HG03521 (cell line): ENCODE measurements at regions not wholly inside any gene's neighbourhood (a gene's known extent, or its start where the extent isn't known, plus 50 kb on each side); places are given as distances from the start of the nearest gene placed in this dataset.
"Not testable (repeated sequence)": the region's sequence is repeated elsewhere in the genome, so short reads cannot be mapped to it uniquely, and the experiment has no call there.

Source experiments
- ATAC-seq: cut with Tn5 transposase; IDR thresholded peaks from one replicate; pipeline ENCODE4 v1.9.1; 2021; ENCODE audit warnings: mild to moderate bottlenecking, moderate library complexity; ENCODE audit not compliant: unreplicated experiment

DNA sequence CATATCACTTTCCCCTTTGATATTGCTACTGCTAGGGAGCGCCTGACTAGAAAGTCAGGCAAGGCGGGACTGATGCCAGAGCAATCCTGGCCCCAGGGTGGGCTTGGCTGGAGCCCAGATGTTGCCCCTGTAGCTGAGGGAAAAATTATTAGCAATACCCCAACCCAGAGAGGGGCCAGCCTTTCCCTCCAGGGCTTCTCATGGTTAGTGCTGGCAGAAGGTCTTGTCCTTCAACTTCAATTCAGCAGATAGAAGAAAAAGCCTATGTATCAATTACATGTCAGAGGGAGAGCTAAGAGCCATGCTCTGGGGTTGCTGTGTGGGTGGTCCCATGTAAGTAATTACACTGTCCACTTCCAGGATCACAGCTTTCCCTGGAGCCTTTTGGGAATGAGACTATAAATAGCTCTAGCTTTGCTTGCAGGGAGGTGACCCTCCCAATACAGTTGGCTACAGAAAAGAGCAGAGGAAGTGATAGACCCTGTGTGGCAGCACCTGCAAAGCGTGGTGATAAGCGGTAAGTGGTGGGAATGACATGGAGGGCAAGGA is 579.1 kb downstream of the CCSER2 start:
- ATAC-seq = no peak

DNA sequence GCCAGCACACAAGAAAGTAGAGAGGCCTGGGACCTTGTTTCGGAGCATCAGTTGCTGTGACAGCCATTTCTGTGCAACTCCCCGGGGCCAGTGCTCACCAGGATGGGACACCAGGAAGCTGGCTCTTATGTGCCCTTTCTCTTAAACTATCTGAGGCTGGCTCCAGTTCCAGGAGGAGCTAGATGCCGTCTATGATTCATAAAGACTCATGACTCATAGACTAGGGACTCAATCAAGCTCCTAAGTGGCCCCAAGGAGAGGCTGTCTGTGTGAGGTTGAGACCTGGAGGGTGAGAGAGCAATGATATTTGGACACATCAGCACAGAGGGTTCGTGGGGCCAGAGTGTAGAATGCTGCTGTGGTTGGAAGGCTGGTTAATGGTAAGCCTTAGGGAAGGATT is 580.1 kb downstream of the CCSER2 start:
- no peak for ATAC-seq

DNA sequence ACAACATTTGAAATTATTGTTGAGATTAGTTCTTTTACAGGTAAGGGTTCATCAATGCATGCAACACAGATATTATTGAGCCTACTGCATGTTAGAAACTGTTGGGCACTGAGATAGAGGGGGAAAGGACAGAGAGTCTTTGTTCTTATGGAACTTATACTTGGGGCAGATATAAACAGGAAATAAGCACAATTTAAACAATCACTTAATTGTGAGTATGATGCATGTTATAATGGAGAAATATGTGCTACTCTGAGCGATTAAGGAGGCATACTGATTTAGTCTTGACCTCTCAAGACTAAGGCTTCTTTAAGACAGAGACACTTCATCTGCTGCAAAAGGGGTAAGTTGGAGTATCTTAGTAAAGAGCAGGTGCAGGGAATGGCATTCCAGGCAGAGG is 593.3 kb downstream of the CCSER2 start:
- no peak for ATAC-seq

DNA sequence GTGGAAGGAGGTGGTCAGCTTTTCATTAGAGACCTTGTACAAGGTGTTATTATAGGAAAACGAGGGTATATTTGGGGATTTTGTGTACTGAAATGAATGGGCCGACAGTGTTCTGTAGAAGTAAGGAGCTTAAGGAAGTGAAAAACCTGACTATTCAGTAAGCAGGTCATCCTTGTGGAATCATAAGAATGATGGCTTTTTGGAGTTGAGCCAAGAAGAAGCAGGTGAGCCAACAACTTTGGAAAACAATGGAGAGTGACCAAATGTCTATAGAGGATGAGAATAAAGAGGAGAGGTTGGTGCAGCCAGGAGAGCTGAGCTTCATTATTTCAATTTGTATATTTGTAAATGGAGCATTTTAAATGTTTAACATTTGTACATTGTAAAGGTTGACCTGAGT is 595.7 kb downstream of the CCSER2 start:
- no peak for ATAC-seq

DNA sequence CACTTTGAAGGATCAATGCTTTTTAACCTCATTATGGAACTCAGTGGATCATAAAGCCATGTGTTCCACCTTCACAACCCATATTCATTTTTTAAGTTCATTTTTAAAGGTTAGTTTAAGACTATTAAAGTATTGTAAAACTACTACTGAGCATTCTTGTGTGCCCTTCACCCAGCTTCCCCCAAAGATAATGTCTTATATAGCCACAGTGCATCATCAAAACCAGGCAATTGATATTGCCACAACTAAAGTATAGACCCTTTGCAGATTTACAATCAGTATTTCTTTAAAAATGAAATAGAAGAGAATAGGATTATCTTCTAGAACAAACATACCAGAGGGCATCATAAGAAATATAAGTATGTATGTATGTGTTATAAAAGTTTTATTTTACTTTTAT is 597.1 kb downstream of the CCSER2 start:
- no peak for ATAC-seq

DNA sequence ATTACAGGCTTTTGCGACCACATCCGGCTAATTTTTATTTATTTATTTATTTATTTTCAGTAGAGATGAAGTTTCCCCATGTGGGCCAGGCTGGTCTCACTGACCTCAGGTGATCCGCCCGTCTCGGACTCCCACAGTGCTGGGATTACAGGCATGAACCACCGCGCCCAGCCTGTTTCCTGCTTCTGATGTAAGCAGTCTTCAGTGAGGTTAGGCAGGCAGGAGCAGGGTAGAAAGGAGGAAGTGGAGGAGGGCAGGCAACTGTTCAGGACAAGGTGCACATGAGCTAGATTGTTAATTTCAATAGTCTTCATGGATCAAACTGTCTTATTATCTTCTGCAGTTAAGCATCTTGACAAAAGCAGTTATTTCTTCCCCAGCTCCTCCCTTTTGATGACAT is 605.0 kb downstream of the CCSER2 start:
- no peak for ATAC-seq

DNA sequence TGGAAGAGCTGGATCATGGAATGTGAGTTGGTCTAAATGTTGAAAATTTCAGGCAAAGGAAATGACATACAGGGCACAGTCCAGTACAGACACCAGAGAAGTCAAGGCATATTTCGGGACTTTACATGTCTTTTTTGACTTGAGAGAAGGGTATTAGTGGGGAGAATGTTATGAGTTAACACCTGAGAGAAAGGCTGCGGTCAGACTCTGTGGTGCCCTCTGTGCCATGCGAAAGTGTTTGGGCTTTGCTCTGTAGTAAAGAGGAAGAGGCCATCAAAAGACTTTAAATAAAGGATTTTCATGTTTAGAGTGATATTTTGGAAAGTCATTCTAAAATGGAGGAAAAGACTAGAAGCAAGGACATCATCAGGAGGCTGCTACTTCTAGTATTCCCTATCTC is 607.4 kb downstream of the CCSER2 start:
- no peak for ATAC-seq

DNA sequence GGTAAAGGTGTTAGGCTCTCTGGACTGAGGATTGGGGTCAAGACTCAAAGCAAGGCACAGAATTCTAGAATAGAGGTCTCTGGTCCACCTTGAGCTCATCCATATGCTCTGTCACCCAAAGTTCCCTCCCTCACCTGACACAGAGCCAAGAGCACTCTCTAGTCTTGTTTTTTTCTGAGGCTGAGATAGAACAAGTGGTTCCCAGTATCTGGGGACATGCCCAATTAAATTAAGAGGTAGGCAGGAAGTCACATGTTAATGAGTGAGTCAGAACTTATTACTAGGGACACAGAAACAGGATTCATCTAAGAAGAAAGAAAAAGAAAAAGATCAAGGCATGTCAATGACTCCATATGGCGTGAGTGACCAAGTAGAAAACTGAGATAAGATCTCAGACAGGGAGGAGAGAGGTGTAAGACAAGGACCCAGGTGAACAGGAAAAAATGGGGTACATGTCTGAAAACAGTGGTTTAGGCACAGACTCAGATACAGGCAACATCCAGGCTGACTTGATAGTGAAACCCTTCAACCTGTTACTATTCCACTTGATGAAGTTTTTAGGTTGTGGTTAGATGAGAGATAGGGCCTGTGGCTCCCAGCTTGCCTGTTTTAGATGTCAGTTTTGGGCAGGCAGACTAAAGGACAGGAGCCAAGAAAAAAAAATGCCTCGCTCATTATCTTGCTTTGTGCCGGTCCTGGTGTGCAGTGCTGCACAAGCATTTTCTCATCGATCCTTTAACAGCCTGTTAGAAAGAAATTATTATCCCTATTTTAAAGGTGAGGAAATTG is 609.9 kb downstream of the CCSER2 start:
- ATAC-seq = no peak

DNA sequence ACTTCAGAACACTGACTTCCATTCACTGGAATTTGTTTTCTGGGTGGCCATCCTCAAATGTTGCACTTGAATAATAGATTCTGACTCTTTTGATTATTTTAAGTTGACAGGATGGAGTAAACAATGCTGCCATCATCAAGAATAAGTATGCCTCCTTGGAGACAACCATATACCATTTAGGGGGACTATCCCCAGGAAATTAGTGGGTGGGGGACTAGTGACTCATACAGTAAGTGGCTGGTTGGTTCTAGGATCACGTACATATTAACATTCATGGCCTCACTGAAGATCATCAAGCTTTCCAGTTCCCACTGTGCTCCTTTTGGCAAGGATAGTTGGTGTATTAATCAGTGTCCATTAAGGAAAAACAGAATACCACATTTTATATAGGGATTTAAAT is 615.2 kb downstream of the CCSER2 start:
- ATAC-seq = no peak

DNA sequence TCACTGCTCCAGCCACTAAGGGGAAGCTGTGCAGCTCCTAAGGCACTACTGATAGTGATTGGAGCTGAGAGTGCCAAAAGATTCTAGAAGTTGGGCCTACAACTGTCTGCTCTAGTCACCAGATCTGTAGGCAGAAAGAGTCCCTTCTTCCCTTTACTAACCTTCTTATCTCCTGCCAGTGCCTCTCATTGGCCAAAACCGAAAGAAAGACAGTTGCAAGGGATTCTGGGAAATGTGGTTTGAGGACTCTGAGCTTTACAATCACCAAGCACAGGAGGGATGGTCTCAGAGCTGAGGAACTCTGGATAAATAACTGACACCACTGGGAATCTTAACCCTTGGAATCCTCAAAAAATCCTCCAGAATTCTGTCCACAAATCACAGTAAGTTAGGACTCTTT is 615.8 kb downstream of the CCSER2 start:
- no peak for ATAC-seq

DNA sequence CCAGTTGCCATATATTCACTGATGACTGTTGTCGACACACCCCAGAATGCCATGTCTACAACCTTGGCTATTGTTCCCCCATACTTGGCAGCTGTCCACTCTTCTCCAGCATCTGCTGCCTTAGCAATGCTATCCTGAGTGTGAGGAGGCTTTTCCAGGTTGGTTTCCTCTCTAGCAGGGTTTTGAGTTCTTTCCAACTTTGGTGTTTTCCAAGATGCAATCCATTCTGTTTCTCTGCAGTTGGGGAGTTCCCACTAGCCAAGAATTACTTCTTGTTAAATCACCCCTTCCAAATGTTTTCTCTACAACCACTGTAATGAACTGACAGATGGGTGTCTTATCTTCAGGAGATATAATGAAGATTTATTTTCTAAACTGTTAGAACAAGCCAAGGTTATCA is 617.4 kb downstream of the CCSER2 start:
- ATAC-seq = no peak

DNA sequence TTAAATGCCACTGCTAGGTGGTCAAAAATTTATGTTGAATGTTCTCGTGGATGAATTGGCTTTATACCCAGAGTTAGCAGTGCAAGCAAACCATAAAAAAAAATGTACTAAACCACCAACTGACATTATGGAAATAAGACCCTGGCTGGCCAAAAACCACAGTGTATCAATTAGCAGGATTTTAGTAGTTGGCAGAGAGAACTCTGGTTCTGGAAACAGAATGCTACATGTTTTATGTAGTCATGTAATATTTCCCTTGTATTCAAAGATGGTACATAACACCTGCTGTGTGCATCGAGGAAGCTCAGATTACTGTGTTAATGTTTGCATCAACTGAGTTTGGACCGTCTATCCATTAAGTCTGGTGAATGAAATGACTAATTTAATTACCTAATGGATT is 618.5 kb downstream of the CCSER2 start:
- no peak for ATAC-seq

DNA sequence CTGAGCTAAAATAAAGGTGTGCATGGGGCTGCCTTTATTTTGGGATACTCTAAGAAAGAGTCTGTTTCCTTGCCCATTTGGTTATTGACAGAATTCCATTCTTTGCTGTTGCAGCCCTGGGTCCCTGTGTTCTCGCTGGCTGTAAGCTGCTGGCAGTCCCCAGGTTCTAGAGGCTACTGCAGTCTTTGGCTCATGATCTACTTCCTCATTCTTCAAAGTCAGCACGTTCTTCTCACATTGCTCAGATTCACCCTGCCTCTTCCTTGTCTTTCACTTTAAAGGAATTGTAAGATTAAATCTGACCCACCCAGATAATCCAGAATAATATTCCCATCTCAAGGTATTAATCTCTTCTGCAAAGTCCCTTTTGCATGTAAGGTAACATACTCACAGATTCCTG is 620.3 kb downstream of the CCSER2 start:
- ATAC-seq = no peak

DNA sequence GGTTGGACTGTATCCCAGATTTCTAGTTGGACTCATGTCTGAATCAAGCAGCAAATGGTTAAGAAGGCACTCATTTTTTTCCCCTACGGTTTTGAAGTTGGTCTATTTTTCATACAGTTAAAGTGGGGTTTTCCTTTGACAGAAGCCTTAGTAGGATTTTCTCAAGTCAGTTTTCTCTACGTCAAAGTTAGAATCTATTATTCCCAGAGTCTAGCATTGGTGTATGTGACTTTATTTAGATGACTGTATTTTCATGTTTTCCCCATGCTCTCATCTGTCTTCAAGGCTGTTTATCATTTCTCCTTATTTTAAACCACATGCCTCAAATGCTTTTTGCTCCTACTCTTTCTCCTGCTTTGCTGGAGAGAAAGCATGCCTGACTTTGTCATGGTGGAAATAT is 623.2 kb downstream of the CCSER2 start:
- ATAC-seq = no peak

DNA sequence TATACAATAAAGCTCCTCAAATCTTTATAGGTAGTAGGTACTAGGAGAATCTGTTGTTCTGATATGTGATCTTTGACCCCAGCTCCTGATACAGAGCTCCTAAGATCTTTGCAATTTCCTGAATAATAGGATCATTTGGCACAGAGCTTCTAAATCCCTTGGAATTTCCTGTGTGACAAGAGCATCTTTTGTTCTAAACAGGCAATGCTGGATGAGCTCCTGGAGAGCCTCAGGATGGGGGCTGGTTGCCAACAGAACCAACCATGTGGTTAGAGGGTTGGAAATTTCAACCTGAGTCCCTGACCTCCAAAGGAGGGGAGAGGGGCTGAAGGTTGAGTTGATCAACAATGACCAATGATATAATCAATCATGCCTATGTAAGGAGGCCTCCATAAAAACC is 629.0 kb downstream of the CCSER2 start:
- ATAC-seq = no peak

DNA sequence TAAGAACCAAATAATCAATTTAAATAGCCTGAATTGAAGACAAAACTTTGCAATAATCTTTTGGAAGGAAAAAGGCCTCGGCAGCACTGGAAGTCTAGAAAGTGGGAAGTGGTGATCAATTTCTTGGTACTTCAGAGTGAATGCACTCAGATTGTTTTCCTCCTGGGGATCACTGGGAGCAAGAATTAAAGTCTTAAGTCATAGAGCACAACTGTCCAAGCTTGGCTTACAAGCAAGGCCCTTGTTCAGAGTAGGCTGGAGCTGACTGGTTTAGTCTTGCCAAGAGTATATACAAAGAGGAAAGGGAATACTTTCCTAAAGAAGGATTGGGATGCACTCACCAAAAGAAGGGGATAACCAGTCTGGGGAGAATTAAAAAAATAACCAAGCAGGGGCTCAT is 637.1 kb downstream of the CCSER2 start:
- no peak for ATAC-seq

DNA sequence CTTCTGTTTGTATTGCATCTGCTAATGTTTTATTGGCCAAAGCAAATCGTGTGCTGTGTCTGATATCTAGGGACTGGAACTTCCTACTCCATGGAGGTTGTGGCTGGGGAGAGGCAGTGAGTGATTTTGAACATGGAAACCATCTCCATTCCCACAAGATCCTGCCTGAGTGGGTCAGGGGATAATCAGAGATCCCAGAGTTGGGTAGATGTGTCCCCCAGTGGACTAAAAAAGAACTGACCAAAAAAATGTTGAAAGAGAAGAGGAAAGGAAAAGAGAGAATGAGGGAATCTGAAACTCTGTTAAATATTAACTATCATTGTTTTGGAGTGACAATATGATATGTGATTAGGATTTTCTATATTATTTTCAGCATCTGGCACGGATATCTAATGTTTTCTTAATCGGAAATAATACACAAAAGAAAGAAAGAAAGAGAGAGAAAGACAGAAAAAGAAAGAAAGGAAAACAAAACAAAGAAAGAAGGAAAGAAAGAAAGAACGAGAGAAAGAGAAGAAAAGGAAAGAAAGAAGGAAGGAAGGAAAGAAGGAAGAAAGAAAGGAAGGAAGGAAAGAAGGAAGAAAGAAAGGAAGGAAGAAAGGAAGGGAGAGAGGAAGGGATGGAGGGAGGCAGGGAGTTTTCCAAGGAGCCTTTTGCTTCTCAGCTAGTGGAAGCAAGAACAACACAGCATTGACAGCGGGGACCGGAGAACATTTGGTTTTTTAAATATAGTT is 638.5 kb downstream of the CCSER2 start:
- ATAC-seq = no peak

DNA sequence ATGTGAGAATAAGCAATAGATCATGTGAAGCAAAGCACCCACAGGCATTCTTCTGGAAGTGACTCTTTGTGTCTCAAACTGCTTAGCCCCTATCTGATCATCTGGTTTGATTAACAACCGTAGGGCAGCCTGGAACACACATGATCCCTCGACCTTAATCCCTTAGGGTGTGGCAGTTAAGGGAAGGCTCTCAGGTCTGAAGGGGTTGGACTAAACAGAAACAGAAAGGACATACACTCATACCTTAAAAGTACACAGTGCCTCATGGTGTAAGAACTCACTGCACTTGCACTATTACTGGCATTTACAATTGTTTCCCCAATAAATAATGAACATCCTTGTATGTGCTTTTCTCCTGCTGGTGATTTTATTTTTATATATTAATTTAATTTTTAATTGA is 640.9 kb downstream of the CCSER2 start:
- not testable (repeated sequence) for ATAC-seq

DNA sequence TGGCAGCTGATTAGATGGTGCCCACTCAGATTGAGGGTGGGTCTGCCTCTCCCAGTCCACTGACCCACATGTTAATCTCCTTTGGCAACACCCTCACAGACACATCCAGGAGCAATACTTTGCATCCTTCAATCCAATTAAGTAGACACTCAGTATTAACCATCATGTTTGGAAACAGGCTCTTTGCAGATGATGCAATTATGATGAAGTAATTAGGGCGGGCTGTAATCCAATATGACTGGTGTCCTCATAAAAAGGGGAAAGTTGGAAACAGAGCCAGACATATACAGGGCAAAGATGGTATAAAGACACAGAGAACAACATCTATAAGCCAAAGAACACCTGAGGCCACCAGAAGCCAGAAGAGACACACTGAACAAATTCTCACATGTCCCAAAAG is 658.6 kb downstream of the CCSER2 start:
- no peak for ATAC-seq

DNA sequence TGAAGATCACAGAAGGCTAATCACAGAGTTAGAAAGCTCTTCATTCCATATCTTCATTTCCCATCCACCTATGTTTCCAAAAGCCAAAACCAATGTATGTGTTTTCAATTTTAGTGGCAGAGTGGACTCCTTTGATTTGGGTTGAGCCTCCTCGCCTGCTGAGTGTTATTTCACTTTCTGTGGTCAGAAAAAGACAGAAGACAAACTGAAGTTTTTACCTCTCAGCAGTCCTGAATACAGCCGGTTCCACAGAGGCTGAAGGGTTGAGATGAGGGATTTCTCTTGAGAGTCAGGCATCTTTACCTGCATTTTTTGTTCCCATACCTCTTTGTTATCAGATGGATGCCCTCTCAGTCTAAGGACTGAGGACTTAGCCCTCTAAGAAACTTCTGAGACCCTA is 659.6 kb downstream of the CCSER2 start:
- ATAC-seq = no peak

DNA sequence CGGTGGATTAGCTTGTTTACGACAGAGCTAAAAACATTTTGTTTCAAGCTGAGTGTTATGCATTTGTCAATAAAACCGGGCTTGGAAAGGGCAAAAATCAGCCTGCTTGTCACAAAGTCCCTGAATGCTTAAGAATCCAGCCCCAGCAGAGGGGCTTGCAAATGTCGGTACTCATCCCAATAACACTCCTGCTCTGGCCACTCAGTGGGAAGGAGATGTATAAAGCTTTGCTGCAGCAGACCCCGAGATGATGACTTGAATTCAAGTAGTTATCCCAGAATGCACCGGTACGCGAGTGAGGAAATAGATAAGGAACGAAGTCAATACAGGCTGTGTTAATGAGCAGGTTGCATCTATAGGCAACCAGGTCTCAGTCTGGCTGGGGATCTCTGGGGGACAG is 662.3 kb downstream of the CCSER2 start:
- no peak for ATAC-seq

DNA sequence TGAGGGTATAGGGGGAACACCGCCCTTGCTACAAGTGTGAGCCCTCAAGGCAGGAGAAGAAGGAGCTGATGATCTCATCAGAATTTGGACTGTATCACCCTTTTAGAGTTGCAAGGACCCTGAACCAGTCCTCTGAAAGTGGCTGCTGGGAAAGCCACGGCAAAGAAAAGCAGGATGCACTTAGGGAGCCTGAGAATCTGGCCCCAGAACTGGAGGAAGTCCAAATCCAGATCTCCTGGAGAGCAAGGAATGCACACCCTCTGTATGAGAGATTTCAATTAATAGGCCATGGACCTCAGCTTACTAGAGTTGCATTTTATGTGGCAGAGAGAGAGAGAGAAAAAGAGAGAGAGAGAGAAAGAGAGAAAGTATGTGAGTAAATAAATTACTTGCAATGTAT is 662.9 kb downstream of the CCSER2 start:
- no peak for ATAC-seq
